ENCODE measurements at regions not wholly inside any gene's neighbourhood (a gene's known extent, or its start where the extent isn't known, plus 50 kb on each side); places are given as distances from the start of the nearest gene placed in this dataset.

DNA sequence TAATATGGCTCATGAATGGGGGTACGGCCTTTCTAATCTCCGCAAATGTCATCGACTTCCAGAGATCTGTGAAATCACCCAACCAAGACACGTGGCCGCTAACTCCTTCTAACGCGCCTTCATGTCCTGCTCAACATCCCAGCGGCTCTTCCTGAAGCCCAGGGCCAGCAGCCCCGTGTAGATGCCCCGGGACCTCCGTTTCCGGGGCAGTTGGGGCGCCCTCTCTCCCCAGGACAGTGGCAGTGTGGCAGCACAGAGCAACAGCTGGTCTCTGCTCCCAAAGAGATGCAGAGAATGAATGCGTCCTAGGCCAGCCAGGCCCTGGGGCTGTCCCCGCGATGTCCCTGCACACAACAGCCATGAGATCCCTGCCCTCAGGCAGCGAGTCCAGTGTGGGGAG, 153.5 kb downstream of the RBFOX3 start:
- TF ChIP-seq, protein P1, sequence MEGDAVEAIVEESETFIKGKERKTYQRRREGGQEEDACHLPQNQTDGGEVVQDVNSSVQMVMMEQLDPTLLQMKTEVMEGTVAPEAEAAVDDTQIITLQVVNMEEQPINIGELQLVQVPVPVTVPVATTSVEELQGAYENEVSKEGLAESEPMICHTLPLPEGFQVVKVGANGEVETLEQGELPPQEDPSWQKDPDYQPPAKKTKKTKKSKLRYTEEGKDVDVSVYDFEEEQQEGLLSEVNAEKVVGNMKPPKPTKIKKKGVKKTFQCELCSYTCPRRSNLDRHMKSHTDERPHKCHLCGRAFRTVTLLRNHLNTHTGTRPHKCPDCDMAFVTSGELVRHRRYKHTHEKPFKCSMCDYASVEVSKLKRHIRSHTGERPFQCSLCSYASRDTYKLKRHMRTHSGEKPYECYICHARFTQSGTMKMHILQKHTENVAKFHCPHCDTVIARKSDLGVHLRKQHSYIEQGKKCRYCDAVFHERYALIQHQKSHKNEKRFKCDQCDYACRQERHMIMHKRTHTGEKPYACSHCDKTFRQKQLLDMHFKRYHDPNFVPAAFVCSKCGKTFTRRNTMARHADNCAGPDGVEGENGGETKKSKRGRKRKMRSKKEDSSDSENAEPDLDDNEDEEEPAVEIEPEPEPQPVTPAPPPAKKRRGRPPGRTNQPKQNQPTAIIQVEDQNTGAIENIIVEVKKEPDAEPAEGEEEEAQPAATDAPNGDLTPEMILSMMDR (IDR thresholded peaks at IDR 0.05) = no peak
- no peak for TF ChIP-seq POLR2A (IDR thresholded peaks at IDR 0.05)
